ENCODE measurements at regions not wholly inside any gene's neighbourhood (a gene's known extent, or its start where the extent isn't known, plus 50 kb on each side); places are given as distances from the start of the nearest gene placed in this dataset.

DNA sequence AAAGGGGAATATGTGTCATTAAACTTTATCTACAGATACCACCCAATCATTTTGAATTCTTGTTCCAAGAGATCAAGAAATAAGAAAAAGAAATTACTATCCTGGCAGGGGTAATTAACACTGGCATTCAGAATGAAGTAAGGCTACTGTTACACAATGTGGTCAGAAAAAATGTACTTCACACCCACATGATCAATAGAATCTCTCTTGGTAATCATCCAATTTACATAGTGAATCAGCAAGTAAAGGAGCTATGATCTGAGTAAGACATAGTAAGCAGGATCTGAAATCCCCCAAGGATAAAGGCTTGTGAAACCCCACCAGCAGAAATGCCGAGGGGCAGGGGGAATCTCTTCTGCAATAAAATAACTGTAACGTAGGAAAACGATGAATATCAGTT is 466.5 kb downstream of the FAM181B start:
- no peak for DNase-seq
- Histone ChIP-seq H3K27ac (no peak overlapping the region), H3K36me3 (replicated peaks) (no peaks in the 10 kb centered on the region), H3K4me3 (ENCODE audit: low read depth, low read length) (no peak overlapping the region), H3K27me3 (replicated peaks) (no peaks in the 10 kb centered on the region)
- in situ Hi-C loops (cut with HindIII; ENCODE audit: low pct_ligation_motif_present, low sequenced_read_pairs): no loop called here
- TF ChIP-seq, protein P1, sequence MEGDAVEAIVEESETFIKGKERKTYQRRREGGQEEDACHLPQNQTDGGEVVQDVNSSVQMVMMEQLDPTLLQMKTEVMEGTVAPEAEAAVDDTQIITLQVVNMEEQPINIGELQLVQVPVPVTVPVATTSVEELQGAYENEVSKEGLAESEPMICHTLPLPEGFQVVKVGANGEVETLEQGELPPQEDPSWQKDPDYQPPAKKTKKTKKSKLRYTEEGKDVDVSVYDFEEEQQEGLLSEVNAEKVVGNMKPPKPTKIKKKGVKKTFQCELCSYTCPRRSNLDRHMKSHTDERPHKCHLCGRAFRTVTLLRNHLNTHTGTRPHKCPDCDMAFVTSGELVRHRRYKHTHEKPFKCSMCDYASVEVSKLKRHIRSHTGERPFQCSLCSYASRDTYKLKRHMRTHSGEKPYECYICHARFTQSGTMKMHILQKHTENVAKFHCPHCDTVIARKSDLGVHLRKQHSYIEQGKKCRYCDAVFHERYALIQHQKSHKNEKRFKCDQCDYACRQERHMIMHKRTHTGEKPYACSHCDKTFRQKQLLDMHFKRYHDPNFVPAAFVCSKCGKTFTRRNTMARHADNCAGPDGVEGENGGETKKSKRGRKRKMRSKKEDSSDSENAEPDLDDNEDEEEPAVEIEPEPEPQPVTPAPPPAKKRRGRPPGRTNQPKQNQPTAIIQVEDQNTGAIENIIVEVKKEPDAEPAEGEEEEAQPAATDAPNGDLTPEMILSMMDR (IDR thresholded peaks at IDR 0.05; ENCODE audit: low read depth, low read length, missing control alignments): no peak

DNA sequence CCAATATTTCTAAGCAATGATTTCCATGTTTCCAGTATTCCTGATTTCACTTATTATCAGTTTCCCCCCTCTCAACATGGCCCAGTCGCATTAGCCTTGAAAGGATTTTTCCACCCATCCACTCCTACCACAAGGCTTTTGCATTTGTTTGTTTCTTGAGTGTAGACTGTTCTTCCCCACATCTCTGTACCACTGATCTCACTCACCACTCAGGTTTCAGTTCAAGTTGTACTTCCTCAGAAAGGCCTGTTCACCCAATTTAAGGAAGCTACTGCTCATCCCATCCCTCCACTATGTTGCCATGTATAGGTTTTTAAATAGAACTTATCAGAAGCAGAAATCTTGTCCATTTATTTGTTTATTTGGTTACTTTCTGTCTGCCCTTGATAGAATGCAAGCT is 472.3 kb downstream of the FAM181B start:
- TF ChIP-seq, protein P1 (IDR thresholded peaks at IDR 0.05; ENCODE audit: low read depth, low read length, missing control alignments): no peak
- Histone ChIP-seq H3K36me3 (replicated peaks) (no peaks in the 10 kb centered on the region), H3K27me3 (replicated peaks) (no peaks in the 10 kb centered on the region), H3K27ac (no peak overlapping the region), H3K4me3 (ENCODE audit: low read depth, low read length) (no peak overlapping the region)
- DNase-seq: no peak
- in situ Hi-C loops (cut with HindIII; ENCODE audit: low pct_ligation_motif_present, low sequenced_read_pairs): no loop called here

DNA sequence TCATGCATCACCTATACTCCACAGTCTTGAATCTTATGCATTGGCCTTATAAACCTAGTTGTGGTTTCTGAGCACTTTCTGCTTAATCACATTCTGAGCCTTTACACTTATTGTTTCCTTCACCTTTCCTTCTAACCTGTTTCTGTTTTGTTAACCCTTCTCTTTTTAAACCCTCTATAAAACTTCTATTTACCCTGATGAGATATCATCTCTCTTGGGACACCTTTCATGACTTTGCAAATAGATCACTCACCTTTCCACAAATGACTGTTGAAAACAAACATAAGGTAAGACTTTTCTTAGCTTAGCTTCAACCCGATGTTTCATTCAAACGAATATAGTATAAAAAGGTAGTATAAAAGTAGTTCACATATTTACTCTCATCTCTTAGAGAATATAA is 483.6 kb downstream of the FAM181B start:
- no peak overlapping the region for H3K27ac ChIP-seq
- in situ Hi-C loops (cut with HindIII; ENCODE audit: low pct_ligation_motif_present, low sequenced_read_pairs): no loop called here
- no peak for DNase-seq
- no peak overlapping the region for H3K4me3 ChIP-seq (ENCODE audit: low read depth, low read length)
- H3K36me3 ChIP-seq (replicated peaks): no peaks in the 10 kb centered on the region
- no peaks in the 10 kb centered on the region for H3K27me3 ChIP-seq (replicated peaks)
- TF ChIP-seq, protein P1 (IDR thresholded peaks at IDR 0.05; ENCODE audit: low read depth, low read length, missing control alignments): no peak

DNA sequence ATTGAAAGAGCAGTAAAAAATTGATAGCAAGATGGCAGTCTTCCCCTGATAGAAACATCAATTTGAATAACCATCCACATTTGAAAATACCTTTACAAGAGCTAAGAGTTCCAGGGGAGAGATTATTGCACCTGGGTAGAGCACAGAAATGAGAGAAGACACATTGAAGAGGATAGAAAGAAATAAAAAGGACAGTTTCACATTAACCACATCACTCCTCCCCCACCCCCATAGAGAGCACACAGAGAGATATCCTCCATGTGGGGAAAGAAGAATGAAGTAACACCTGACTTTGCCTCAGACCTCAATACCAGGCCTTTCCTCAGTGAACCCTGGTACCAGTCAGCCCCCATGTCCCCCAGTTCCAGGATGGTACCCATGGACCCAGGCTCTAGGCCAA is 486.7 kb downstream of the FAM181B start:
- Histone ChIP-seq H3K36me3 (replicated peaks) (no peaks in the 10 kb centered on the region), H3K27me3 (replicated peaks) (no peaks in the 10 kb centered on the region), H3K27ac (no peak overlapping the region), H3K4me3 (ENCODE audit: low read depth, low read length) (no peak overlapping the region)
- TF ChIP-seq, protein P1 (IDR thresholded peaks at IDR 0.05; ENCODE audit: low read depth, low read length, missing control alignments): no peak
- in situ Hi-C loops (cut with HindIII; ENCODE audit: low pct_ligation_motif_present, low sequenced_read_pairs): no loop called here
- no peak for DNase-seq

DNA sequence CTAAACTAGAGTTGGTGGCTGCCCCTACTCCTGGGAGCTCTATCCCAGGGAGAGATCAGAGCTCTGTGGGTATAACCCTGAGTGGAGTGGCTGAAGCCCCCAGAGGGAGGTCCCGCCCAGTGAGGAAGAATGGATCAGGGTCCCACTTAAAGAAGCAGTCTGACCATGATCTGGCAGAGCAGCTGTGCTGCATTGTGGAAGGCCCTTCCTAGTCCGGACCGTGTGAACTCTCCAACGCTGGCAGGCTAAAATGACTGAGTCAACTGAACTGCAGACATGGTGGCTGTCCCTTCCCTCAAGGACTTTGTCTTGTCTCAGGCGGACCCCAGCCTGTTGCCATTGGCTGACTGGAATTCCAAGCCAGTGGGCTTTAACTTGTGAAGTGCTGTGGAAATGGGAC is 494.2 kb downstream of the FAM181B start:
- Histone ChIP-seq H3K36me3 (replicated peaks) (no peaks in the 10 kb centered on the region), H3K27ac (no peak overlapping the region), H3K4me3 (ENCODE audit: low read depth, low read length) (no peak overlapping the region), H3K27me3 (replicated peaks) (no peaks in the 10 kb centered on the region)
- TF ChIP-seq, protein P1 (IDR thresholded peaks at IDR 0.05; ENCODE audit: low read depth, low read length, missing control alignments): no peak
- DNase-seq: no peak
- in situ Hi-C loops (cut with HindIII; ENCODE audit: low pct_ligation_motif_present, low sequenced_read_pairs): no loop called here

DNA sequence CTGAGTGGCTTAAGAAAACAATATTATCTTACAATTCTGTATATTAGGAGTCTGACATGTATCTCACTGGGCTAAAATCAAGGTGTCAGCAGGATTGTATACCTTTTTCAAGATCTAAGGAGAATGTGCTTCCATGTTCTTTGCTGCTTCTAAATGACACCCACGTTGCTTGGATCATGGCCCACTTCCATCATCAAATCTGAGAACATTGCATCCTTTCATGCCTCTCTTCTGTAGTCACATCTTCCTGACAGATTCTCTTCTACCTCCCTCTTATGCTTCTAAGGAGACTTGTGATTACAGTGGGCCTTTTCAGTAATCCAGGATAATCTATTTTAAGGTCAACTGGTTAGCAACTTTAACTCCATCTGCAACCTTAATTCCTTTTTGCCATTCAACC is 499.4 kb downstream of the FAM181B start:
- TF ChIP-seq, protein P1 (IDR thresholded peaks at IDR 0.05; ENCODE audit: low read depth, low read length, missing control alignments): no peak
- Histone ChIP-seq H3K27ac (no peak overlapping the region), H3K27me3 (replicated peaks) (no peaks in the 10 kb centered on the region), H3K4me3 (ENCODE audit: low read depth, low read length) (no peak overlapping the region), H3K36me3 (replicated peaks) (no peaks in the 10 kb centered on the region)
- in situ Hi-C loops (cut with HindIII; ENCODE audit: low pct_ligation_motif_present, low sequenced_read_pairs): no loop called here
- no peak for DNase-seq

Data from brain microvascular endothelial cell (primary cell).